ENCODE measurements at regions not wholly inside any gene's neighbourhood (a gene's known extent, or its start where the extent isn't known, plus 50 kb on each side); places are given as distances from the start of the nearest gene placed in this dataset.

GRCh38 chr2:22798386-22798785, 586.6 kb upstream of the KLHL29 start:
- no peak for ATAC-seq
- TF ChIP-seq POLR2A (IDR thresholded peaks at IDR 0.05) (no peak), CTCF (IDR thresholded peaks at IDR 0.05 in 4 of 5, conservative IDR thresholded peaks at IDR 0.05 in 1 of 5) (no peak)
- Histone ChIP-seq H3K27me3 (no peaks in the 10 kb centered on the region), H3K9me3 (no peaks in the 10 kb centered on the region), H3K4me3 (no peak overlapping the region), H3K4me1 (no peaks in the 10 kb centered on the region), H3K27ac (no peak overlapping the region), H3K36me3 (no peaks in the 10 kb centered on the region)
- intact Hi-C loops (cut with DNase I; ENCODE audit: low total_unique reads) = no loop called here
- in situ Hi-C loops (cut with MboI; ENCODE audit: low sequenced_read_pairs in 4 of 4) = no loop called here
- DNase-seq = no peak

- Histone ChIP-seq H3K27ac (no peak overlapping the region), H3K36me3 (no peaks in the 10 kb centered on the region), H3K27me3 (no peaks in the 10 kb centered on the region), H3K9me3 (no peaks in the 10 kb centered on the region), H3K4me3 (no peak overlapping the region), H3K4me1 (no peaks in the 10 kb centered on the region)
- no peak for ATAC-seq
- TF ChIP-seq CTCF (IDR thresholded peaks at IDR 0.05 in 4 of 5, conservative IDR thresholded peaks at IDR 0.05 in 1 of 5) (no peak), POLR2A (IDR thresholded peaks at IDR 0.05) (no peak)
- no peak for DNase-seq
- intact Hi-C loops (cut with DNase I; ENCODE audit: low total_unique reads) = no loop called here
- in situ Hi-C loops (cut with MboI; ENCODE audit: low sequenced_read_pairs in 4 of 4) = no loop called here
Measured at GRCh38 chr2:22800412-22800811, 584.6 kb upstream of the KLHL29 start.

GRCh38 chr2:22801071-22801470, 583.9 kb upstream of the KLHL29 start:
- Histone ChIP-seq H3K4me3 (no peak overlapping the region), H3K27ac (no peak overlapping the region), H3K27me3 (no peaks in the 10 kb centered on the region), H3K36me3 (no peaks in the 10 kb centered on the region), H3K9me3 (no peaks in the 10 kb centered on the region), H3K4me1 (no peaks in the 10 kb centered on the region)
- DNase-seq = no peak
- no peak for ATAC-seq
- TF ChIP-seq POLR2A (IDR thresholded peaks at IDR 0.05) (no peak), CTCF (IDR thresholded peaks at IDR 0.05 in 4 of 5, conservative IDR thresholded peaks at IDR 0.05 in 1 of 5) (no peak)
- intact Hi-C loops (cut with DNase I; ENCODE audit: low total_unique reads) = no loop called here
- in situ Hi-C loops (cut with MboI; ENCODE audit: low sequenced_read_pairs in 4 of 4) = no loop called here

GRCh38 chr2:22801970-22802369, 583.0 kb upstream of the KLHL29 start:
- Histone ChIP-seq H3K4me3 (no peak overlapping the region), H3K9me3 (no peaks in the 10 kb centered on the region), H3K27ac (no peak overlapping the region), H3K27me3 (no peaks in the 10 kb centered on the region), H3K4me1 (no peaks in the 10 kb centered on the region), H3K36me3 (no peaks in the 10 kb centered on the region)
- in situ Hi-C loops (cut with MboI; ENCODE audit: low sequenced_read_pairs in 4 of 4) (no loop called here), intact Hi-C loops (cut with DNase I; ENCODE audit: low total_unique reads) (no loop called here)
- no peak for ATAC-seq
- no peak for DNase-seq
- TF ChIP-seq POLR2A (IDR thresholded peaks at IDR 0.05) = no peak
- no peak for TF ChIP-seq CTCF (IDR thresholded peaks at IDR 0.05 in 4 of 5, conservative IDR thresholded peaks at IDR 0.05 in 1 of 5)

- no peak overlapping the region for H3K4me3 ChIP-seq
- TF ChIP-seq CTCF (IDR thresholded peaks at IDR 0.05 in 4 of 5, conservative IDR thresholded peaks at IDR 0.05 in 1 of 5) = no peak
- TF ChIP-seq POLR2A (IDR thresholded peaks at IDR 0.05) = no peak
- no peak for DNase-seq
- H3K4me1 ChIP-seq = no peaks in the 10 kb centered on the region
- H3K36me3 ChIP-seq = no peaks in the 10 kb centered on the region
- H3K27me3 ChIP-seq = no peaks in the 10 kb centered on the region
- no peak overlapping the region for H3K27ac ChIP-seq
- no peak for ATAC-seq
- no peaks in the 10 kb centered on the region for H3K9me3 ChIP-seq
- intact Hi-C loops (cut with DNase I; ENCODE audit: low total_unique reads) = no loop called here
- in situ Hi-C loops (cut with MboI; ENCODE audit: low sequenced_read_pairs in 4 of 4) = no loop called here
Measured at GRCh38 chr2:22807872-22808271, 577.1 kb upstream of the KLHL29 start.

Data from gastrocnemius medialis (tissue), 4 donors.